ENCODE measurements at regions not wholly inside any gene's neighbourhood (a gene's known extent, or its start where the extent isn't known, plus 50 kb on each side); places are given as distances from the start of the nearest gene placed in this dataset.

GRCh38 chr4:157996061-157997028 lies 176.5 kb downstream of the GASK1B start:
- Histone ChIP-seq H3K9me3 (no peaks in the 10 kb centered on the region), H3K4me2 (no peak overlapping the region), H3K4me3 (ENCODE audit: low read depth in 2 of 2, low read length in 1 of 2) (no peak overlapping the region), H3K4me1 (ENCODE audit: control insufficient read depth in 1 of 2, insufficient read depth in 2 of 2, low read depth in 1 of 2, low read length in 1 of 2) (peaks cover 0 to 6% of the 10 kb centered on the region in 2 experiments; a peak in 2 of 4 replicates), H3K27me3 (ENCODE audit: insufficient read depth) (no peaks in the 10 kb centered on the region), H4K20me1 (ENCODE audit: insufficient read depth) (no peaks in the 10 kb centered on the region), H3K36me3 (replicated peaks in 1 of 2; ENCODE audit: control insufficient read depth in 1 of 2, insufficient read depth in 2 of 2, low read length in 1 of 2) (no peaks in the 10 kb centered on the region), H3K79me2 (ENCODE audit: insufficient read depth) (no peaks in the 10 kb centered on the region), H3F3A (replicated peaks; ENCODE audit: insufficient read depth) (peaks cover 8% of the 10 kb centered on the region), H2AFZ (ENCODE audit: low read depth) (no peak overlapping the region), H3K9ac (no peak overlapping the region), H3K9me2 (no peaks in the 10 kb centered on the region), H3K27ac (ENCODE audit: low read depth in 2 of 2, low read length in 1 of 2) (no peak overlapping the region; a peak in 1 of 4 replicates)
- POLR2A ChIA-PET = no interaction called here
- CTCF ChIA-PET = no interaction called here
- TF ChIP-seq GABPA (IDR thresholded peaks at IDR 0.05; ENCODE audit: low read depth) = no peak
- TF ChIP-seq SMC3 (IDR thresholded peaks at IDR 0.05; ENCODE audit: low read depth, low read length) = no peak
- TF ChIP-seq MEF2A (IDR thresholded peaks at IDR 0.05; ENCODE audit: borderline replicate concordance, low read depth) = no peak
- 0 out of 2 replicates have a peak, but pooled peaks have one; percentile 11 for TF ChIP-seq GATA2 (CRISPR knock-in tag; IDR thresholded peaks at IDR 0.05)
- TF ChIP-seq TEAD4 (IDR thresholded peaks at IDR 0.05; ENCODE audit: borderline replicate concordance, insufficient read depth) = no peak
- TF ChIP-seq SIN3A (IDR thresholded peaks at IDR 0.05; ENCODE audit: borderline replicate concordance, low read depth, low read length) = no peak
- DNase-seq = no peak
- 87% methylated on average over 6 of the region's 6 CpGs for WGBS (ENCODE audit: low lambda C conversion rate)

- DNase-seq = no peak
- H3K4me1 ChIP-seq (ENCODE audit: control insufficient read depth in 1 of 2, insufficient read depth in 2 of 2, low read depth in 1 of 2, low read length in 1 of 2) = peaks cover 0 to 6% of the 10 kb centered on the region in 2 experiments; a peak in 2 of 4 replicates
- no peak for TF ChIP-seq CTCF (IDR thresholded peaks at IDR 0.05)
- no peak overlapping the region for H3K4me3 ChIP-seq (ENCODE audit: low read depth in 2 of 2, low read length in 1 of 2)
- POLR2A ChIA-PET = no interaction called here
- no peak overlapping the region for H2AFZ ChIP-seq (ENCODE audit: low read depth)
- no peaks in the 10 kb centered on the region for H3K36me3 ChIP-seq (replicated peaks in 1 of 2; ENCODE audit: control insufficient read depth in 1 of 2, insufficient read depth in 2 of 2, low read length in 1 of 2)
- H3K27ac ChIP-seq (ENCODE audit: low read depth in 2 of 2, low read length in 1 of 2) = no peak overlapping the region
- CTCF ChIA-PET = no interaction called here
- H3F3A ChIP-seq (replicated peaks; ENCODE audit: insufficient read depth) = peaks cover 8% of the 10 kb centered on the region
- no peaks in the 10 kb centered on the region for H3K9me3 ChIP-seq
- H3K9ac ChIP-seq = no peak overlapping the region
- 90% methylated on average over 6 of the region's 6 CpGs for WGBS (ENCODE audit: low lambda C conversion rate)
- no peak overlapping the region for H3K4me2 ChIP-seq
- no peaks in the 10 kb centered on the region for H4K20me1 ChIP-seq (ENCODE audit: insufficient read depth)
- no peaks in the 10 kb centered on the region for H3K9me2 ChIP-seq
- H3K27me3 ChIP-seq (ENCODE audit: insufficient read depth) = no peaks in the 10 kb centered on the region
- H3K79me2 ChIP-seq (ENCODE audit: insufficient read depth) = no peaks in the 10 kb centered on the region
Observed at GRCh38 chr4:157994863-157995262, 178.0 kb downstream of the GASK1B start.
